GM23338 (cell line): ENCODE measurements at regions not wholly inside any gene's neighbourhood (a gene's known extent, or its start where the extent isn't known, plus 50 kb on each side); places are given as distances from the start of the nearest gene placed in this dataset.

Experiments
- ATAC-seq: fragments of 200-7000 bp; cut with Tn5 transposase; 3 replicates; pipeline ENCODE4 v1.9.1; 2020
- DNase-seq: peaks from one replicate; pipeline ENCODE4 v3.0.0-alpha.2; 2015; ENCODE audit warnings: low spot score
- H2AFZ ChIP-seq: fragments of 200-600 bp; sonication (generic); 2 replicates; pipeline ENCODE4 v1.8.0; 2016; ENCODE audit warnings: antibody characterized with exemption, mild to moderate bottlenecking, moderate library complexity
- H3F3A ChIP-seq: fragments of 200-600 bp; sonication (generic); replicated peaks from 2 replicates; pipeline ENCODE4 v1.8.0; 2017; ENCODE audit warnings: antibody characterized with exemption, mixed run types, low read depth
- H3K27ac ChIP-seq: fragments of 200-600 bp; sonication (generic); 2 replicates; pipeline ENCODE4 v1.6.1; 2016; ENCODE audit warnings: low read depth
- H3K27me3 ChIP-seq: fragments of 200-600 bp; sonication (generic); 2 replicates; pipeline ENCODE4 v1.8.0; 2016; ENCODE audit warnings: mild to moderate bottlenecking, mixed run types, moderate library complexity; ENCODE audit not compliant: insufficient read depth
- H3K36me3 ChIP-seq: fragments of 200-600 bp; sonication (generic); 2 replicates; pipeline ENCODE4 v1.8.0; 2016; ENCODE audit warnings: mild to moderate bottlenecking; ENCODE audit not compliant: insufficient read depth
- H3K4me1 ChIP-seq: fragments of 200-600 bp; sonication (generic); 2 replicates; pipeline ENCODE4 v1.8.0; 2016; ENCODE audit warnings: mild to moderate bottlenecking, moderate library complexity; ENCODE audit not compliant: insufficient read depth
- H3K4me2 ChIP-seq: fragments of 200-600 bp; sonication (generic); 2 replicates; pipeline ENCODE4 v1.7.1; 2017; ENCODE audit warnings: mixed run types
- H3K4me3 ChIP-seq: fragments of 200-600 bp; sonication (generic); 2 replicates; pipeline ENCODE4 v1.6.1; 2016; ENCODE audit warnings: mixed run types
- H3K79me2 ChIP-seq: fragments of 200-600 bp; sonication (generic); replicated peaks from 2 replicates; pipeline ENCODE4 v1.8.0; 2017; ENCODE audit warnings: mild to moderate bottlenecking; ENCODE audit not compliant: insufficient read depth
- H3K9me2 ChIP-seq: fragments of 200-600 bp; sonication (generic); 2 replicates; pipeline ENCODE4 v1.8.0; 2017; ENCODE audit not compliant: insufficient read depth
- H4K20me1 ChIP-seq: fragments of 200-600 bp; sonication (generic); replicated peaks from 2 replicates; pipeline ENCODE4 v1.8.0; 2017; ENCODE audit warnings: mild to moderate bottlenecking; ENCODE audit not compliant: insufficient read depth
- H3K27ac Mint-ChIP-seq: 2 replicates; pipeline ENCODE4 v1.8.0; 2020; ENCODE audit warnings: inconsistent platforms, mild to moderate bottlenecking, moderate library complexity, mixed read lengths
- H3K27me3 Mint-ChIP-seq: 3 replicates; pipeline ENCODE4 v1.8.0; 2022; ENCODE audit warnings: low read depth, mild to moderate bottlenecking, moderate library complexity, mixed read lengths, inconsistent platforms; ENCODE audit not compliant: insufficient read depth, poor library complexity
- H3K36me3 Mint-ChIP-seq: 3 replicates; pipeline ENCODE4 v1.8.0; 2021; ENCODE audit warnings: low read depth, mild to moderate bottlenecking, inconsistent platforms, moderate library complexity, mixed read lengths
- H3K4me1 Mint-ChIP-seq: 3 replicates; pipeline ENCODE4 v1.8.0; 2020; ENCODE audit warnings: mild to moderate bottlenecking, inconsistent platforms, mixed read lengths
- H3K4me3 Mint-ChIP-seq: 3 replicates; pipeline ENCODE4 v1.8.0; 2021; ENCODE audit warnings: moderate library complexity, mild to moderate bottlenecking, inconsistent platforms, mixed read lengths
- H3K9me3 Mint-ChIP-seq: 3 replicates; pipeline ENCODE4 v1.8.0; 2020; ENCODE audit warnings: moderate library complexity, mild to moderate bottlenecking, inconsistent platforms, mixed read lengths
- CREB1 ChIP-seq: fragments of 250-450 bp; sonication (Bioruptor Pico); IDR thresholded peaks from 2 replicates; pipeline ENCODE4 v1.5.0; 2020; ENCODE audit warnings: low read depth, mild to moderate bottlenecking, moderate library complexity
- CTCF ChIP-seq, 2 experiments: fragments of 200-600 bp in 1 of 2; sonication (generic) in 1 of 2; conservative IDR thresholded peaks; 2 replicates each; pipeline versions ENCODE4 v1.5.1 to v1.6.1; 2016 to 2017; ENCODE audit warnings: antibody characterized with exemption in 2 of 2, low read depth in 2 of 2, mild to moderate bottlenecking in 2 of 2, moderate library complexity in 1 of 2
- ETS1 ChIP-seq: IDR thresholded peaks from 2 replicates; pipeline ENCODE4 v1.6.1; 2016; ENCODE audit warnings: antibody characterized with exemption
- EZH2 ChIP-seq: fragments of 200-600 bp; sonication (generic); IDR thresholded peaks from one replicate; pipeline ENCODE4 v1.8.0; 2017; ENCODE audit warnings: antibody characterized with exemption, mild to moderate bottlenecking, low read depth; ENCODE audit not compliant: unreplicated experiment
- EZH2phosphoT487 ChIP-seq: fragments of 200-600 bp; sonication (generic); IDR thresholded peaks from one replicate; pipeline ENCODE4 v1.8.1; 2018; ENCODE audit warnings: antibody characterized with exemption; ENCODE audit not compliant: unreplicated experiment
- JUNB ChIP-seq: IDR thresholded peaks from one replicate; pipeline ENCODE4 v1.6.1; 2016; ENCODE audit warnings: antibody characterized with exemption; ENCODE audit not compliant: unreplicated experiment
- NANOG ChIP-seq: IDR thresholded peaks from 2 replicates; pipeline ENCODE4 v1.6.1; 2016; ENCODE audit warnings: antibody characterized with exemption, borderline replicate concordance
- POLR2AphosphoS5 ChIP-seq: IDR thresholded peaks from 2 replicates; pipeline ENCODE4 v1.6.1; 2016; ENCODE audit warnings: antibody characterized with exemption, low read depth
- REST ChIP-seq: IDR thresholded peaks from one replicate; pipeline ENCODE4 v1.6.1; 2018; ENCODE audit warnings: antibody characterized with exemption; ENCODE audit not compliant: unreplicated experiment
- STAT1 ChIP-seq: IDR thresholded peaks from one replicate; pipeline ENCODE4 v1.6.1; 2016; ENCODE audit warnings: antibody characterized with exemption; ENCODE audit not compliant: unreplicated experiment
- ZNF114 ChIP-seq: fragments of 250-450 bp; sonication (Bioruptor Pico); IDR thresholded peaks from 2 replicates; pipeline ENCODE4 v1.5.0; 2020; ENCODE audit warnings: mild to moderate bottlenecking, moderate library complexity
- ZNF331 ChIP-seq: fragments of 250-450 bp; sonication (Bioruptor Pico); IDR thresholded peaks from 2 replicates; pipeline ENCODE4 v1.5.0; 2020; ENCODE audit warnings: low read depth, mild to moderate bottlenecking, moderate library complexity
- TF ChIP-seq, protein P1 (sequence below): fragments of 250-450 bp; sonication (Bioruptor Pico); IDR thresholded peaks from 2 replicates; pipeline ENCODE4 v1.5.0; 2020; ENCODE audit warnings: mild to moderate bottlenecking, moderate library complexity

DNA sequence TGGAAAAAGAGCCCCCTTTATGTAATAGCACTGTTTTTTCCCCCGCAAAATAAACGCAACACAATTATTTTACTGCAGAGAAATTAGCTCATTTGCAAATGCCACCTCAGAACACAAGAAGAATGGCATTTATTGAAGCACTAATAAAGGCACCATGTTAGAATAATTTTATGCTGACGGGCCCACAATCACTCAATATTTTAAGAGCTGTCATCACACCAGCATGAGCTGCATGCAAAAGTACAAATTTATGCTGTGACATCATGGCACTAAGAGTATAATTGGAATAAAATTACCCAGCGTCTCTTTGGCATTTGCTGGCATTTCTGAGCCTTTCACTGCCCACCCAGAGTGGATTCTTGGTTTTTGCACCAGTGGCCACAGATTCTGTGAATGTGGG, 364.6 kb downstream of the TLE4 start:
- Histone ChIP-seq H3K4me2 (no peak overlapping the region), H3K27ac (no peak overlapping the region), H4K20me1 (no peaks in the 10 kb centered on the region)

More for the DNA sequence above, 364.6 kb downstream of the TLE4 start:
- H3K9me2 ChIP-seq, result peaks cover 10% of the 10 kb centered on the region
- no peak overlapping the region for H3K27ac Mint-ChIP-seq
- H3K27me3 Mint-ChIP-seq, result no peaks in the 10 kb centered on the region
- H3K4me1 Mint-ChIP-seq, result peaks cover 6% of the 10 kb centered on the region
- no peaks in the 10 kb centered on the region for H3K9me3 Mint-ChIP-seq
- H3K4me3 Mint-ChIP-seq, result no peak overlapping the region
- DNase-seq (no peak), ATAC-seq (no peak)
- no peaks in the 10 kb centered on the region for H3K36me3 Mint-ChIP-seq
- no peaks in the 10 kb centered on the region for H3K36me3 ChIP-seq
- no peaks in the 10 kb centered on the region for H3K4me1 ChIP-seq
- H3F3A ChIP-seq, result no peaks in the 10 kb centered on the region
- TF ChIP-seq POLR2AphosphoS5 (no peak), STAT1 (no peak), CTCF (conservative IDR thresholded peaks at IDR 0.05; ENCODE audit: low read depth in 2 of 2) (no peak), JUNB (no peak), CREB1 (CRISPR knock-in tag) (no peak), EZH2phosphoT487 (no peak), REST (no peak), ZNF114 (CRISPR knock-in tag) (no peak), ETS1 (no peak), EZH2 (no peak), NANOG (no peak), ZNF331 (no peak)
- TF ChIP-seq, protein P1, sequence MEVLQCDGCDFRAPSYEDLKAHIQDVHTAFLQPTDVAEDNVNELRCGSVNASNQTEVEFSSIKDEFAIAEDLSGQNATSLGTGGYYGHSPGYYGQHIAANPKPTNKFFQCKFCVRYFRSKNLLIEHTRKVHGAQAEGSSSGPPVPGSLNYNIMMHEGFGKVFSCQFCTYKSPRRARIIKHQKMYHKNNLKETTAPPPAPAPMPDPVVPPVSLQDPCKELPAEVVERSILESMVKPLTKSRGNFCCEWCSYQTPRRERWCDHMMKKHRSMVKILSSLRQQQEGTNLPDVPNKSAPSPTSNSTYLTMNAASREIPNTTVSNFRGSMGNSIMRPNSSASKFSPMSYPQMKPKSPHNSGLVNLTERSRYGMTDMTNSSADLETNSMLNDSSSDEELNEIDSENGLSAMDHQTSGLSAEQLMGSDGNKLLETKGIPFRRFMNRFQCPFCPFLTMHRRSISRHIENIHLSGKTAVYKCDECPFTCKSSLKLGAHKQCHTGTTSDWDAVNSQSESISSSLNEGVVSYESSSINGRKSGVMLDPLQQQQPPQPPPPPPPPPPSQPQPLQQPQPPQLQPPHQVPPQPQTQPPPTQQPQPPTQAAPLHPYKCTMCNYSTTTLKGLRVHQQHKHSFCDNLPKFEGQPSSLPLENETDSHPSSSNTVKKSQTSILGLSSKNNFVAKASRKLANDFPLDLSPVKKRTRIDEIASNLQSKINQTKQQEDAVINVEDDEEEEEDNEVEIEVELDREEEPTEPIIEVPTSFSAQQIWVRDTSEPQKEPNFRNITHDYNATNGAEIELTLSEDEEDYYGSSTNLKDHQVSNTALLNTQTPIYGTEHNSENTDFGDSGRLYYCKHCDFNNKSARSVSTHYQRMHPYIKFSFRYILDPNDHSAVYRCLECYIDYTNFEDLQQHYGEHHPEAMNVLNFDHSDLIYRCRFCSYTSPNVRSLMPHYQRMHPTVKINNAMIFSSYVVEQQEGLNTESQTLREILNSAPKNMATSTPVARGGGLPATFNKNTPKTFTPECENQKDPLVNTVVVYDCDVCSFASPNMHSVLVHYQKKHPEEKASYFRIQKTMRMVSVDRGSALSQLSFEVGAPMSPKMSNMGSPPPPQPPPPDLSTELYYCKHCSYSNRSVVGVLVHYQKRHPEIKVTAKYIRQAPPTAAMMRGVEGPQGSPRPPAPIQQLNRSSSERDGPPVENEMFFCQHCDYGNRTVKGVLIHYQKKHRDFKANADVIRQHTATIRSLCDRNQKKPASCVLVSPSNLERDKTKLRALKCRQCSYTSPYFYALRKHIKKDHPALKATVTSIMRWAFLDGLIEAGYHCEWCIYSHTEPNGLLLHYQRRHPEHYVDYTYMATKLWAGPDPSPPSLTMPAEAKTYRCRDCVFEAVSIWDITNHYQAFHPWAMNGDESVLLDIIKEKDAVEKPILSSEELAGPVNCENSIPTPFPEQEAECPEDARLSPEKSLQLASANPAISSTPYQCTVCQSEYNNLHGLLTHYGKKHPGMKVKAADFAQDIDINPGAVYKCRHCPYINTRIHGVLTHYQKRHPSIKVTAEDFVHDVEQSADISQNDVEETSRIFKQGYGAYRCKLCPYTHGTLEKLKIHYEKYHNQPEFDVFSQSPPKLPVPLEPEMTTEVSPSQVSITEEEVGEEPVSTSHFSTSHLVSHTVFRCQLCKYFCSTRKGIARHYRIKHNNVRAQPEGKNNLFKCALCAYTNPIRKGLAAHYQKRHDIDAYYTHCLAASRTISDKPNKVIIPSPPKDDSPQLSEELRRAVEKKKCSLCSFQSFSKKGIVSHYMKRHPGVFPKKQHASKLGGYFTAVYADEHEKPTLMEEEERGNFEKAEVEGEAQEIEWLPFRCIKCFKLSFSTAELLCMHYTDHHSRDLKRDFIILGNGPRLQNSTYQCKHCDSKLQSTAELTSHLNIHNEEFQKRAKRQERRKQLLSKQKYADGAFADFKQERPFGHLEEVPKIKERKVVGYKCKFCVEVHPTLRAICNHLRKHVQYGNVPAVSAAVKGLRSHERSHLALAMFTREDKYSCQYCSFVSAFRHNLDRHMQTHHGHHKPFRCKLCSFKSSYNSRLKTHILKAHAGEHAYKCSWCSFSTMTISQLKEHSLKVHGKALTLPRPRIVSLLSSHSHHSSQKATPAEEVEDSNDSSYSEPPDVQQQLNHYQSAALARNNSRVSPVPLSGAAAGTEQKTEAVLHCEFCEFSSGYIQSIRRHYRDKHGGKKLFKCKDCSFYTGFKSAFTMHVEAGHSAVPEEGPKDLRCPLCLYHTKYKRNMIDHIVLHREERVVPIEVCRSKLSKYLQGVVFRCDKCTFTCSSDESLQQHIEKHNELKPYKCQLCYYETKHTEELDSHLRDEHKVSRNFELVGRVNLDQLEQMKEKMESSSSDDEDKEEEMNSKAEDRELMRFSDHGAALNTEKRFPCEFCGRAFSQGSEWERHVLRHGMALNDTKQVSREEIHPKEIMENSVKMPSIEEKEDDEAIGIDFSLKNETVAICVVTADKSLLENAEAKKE (CRISPR knock-in tag), result no peak
- no peaks in the 10 kb centered on the region for H3K27me3 ChIP-seq
- H2AFZ ChIP-seq, result peak overlapping the region; percentile 40; the same call in 1 of the 2 replicates
- H3K79me2 ChIP-seq, result no peaks in the 10 kb centered on the region
- H3K4me3 ChIP-seq, result no peak overlapping the region
